HCT116 (cell line): ENCODE measurements at regions not wholly inside any gene's neighbourhood (a gene's known extent, or its start where the extent isn't known, plus 50 kb on each side); places are given as distances from the start of the nearest gene placed in this dataset.

Experiments used
- CEBPB ChIP-seq: IDR thresholded peaks from 2 replicates; pipeline ENCODE4 v1.6.1; 2012; ENCODE audit warnings: low read depth
- CTCF ChIP-seq, 3 experiments: fragments of 200-600 bp in 1 of 3; sonication (generic) in 1 of 3; IDR thresholded peaks in 2 of 3; conservative IDR thresholded peaks in 1 of 3; 2 replicates each; pipeline ENCODE4 v1.5.1; 2012 to 2017; ENCODE audit warnings: low read depth in 2 of 3, low read length in 2 of 3, antibody characterized with exemption in 1 of 3, borderline replicate concordance in 1 of 3, control low read depth in 1 of 3, mild to moderate bottlenecking in 1 of 3, mixed read lengths in 1 of 3, mixed run types in 1 of 3, moderate library complexity in 1 of 3; ENCODE audit not compliant: insufficient read depth in 1 of 3
- EZH2 ChIP-seq: fragments of 200-600 bp; sonication (generic); IDR thresholded peaks from 2 replicates; pipeline ENCODE4 v1.6.1; 2017; ENCODE audit warnings: antibody characterized with exemption, mixed run types
- EZH2phosphoT487 ChIP-seq: fragments of 200-600 bp; IDR thresholded peaks from 2 replicates; pipeline ENCODE4 v1.6.1; 2018; ENCODE audit warnings: antibody characterized with exemption, borderline replicate concordance
- JUND ChIP-seq: IDR thresholded peaks from 2 replicates; pipeline ENCODE4 v1.6.1; 2012
- MAX ChIP-seq: IDR thresholded peaks from 2 replicates; pipeline ENCODE4 v1.6.1; 2012
- POLR2A ChIP-seq: IDR thresholded peaks from 2 replicates; pipeline ENCODE4 v1.7.0; 2011; ENCODE audit warnings: borderline replicate concordance; ENCODE audit not compliant: insufficient read depth, insufficient read length; ENCODE audit errors: extremely low read depth
- POLR2AphosphoS5 ChIP-seq: IDR thresholded peaks from 2 replicates; pipeline ENCODE4 v1.6.1; 2011; ENCODE audit warnings: mild to moderate bottlenecking, low read depth, low read length, moderate library complexity
- RAD21 ChIP-seq: IDR thresholded peaks from 2 replicates; pipeline ENCODE4 v1.6.1; 2012; ENCODE audit warnings: low read depth, mild to moderate bottlenecking
- REST ChIP-seq: IDR thresholded peaks from 2 replicates; pipeline ENCODE4 v1.6.1; 2012; ENCODE audit warnings: low read depth
- SP1 ChIP-seq: IDR thresholded peaks from 2 replicates; pipeline ENCODE4 v1.6.1; 2012; ENCODE audit warnings: low read depth
- ZBTB33 ChIP-seq: IDR thresholded peaks from 2 replicates; pipeline ENCODE4 v1.6.1; 2011; ENCODE audit warnings: mild to moderate bottlenecking, low read length, moderate library complexity; ENCODE audit not compliant: insufficient replicate concordance; ENCODE audit errors: extremely low read depth
- ZFX ChIP-seq: fragments of 450-650 bp; IDR thresholded peaks from 2 replicates; pipeline ENCODE4 v1.6.1; 2017
- ZNF274 ChIP-seq: fragments of 200-500 bp; sonication (Bioruptor generic); IDR thresholded peaks from 2 replicates; pipeline ENCODE4 v1.6.1; 2014; ENCODE audit warnings: mild to moderate bottlenecking, low read depth, low read length, inconsistent platforms

GRCh38 chr1:208681878-208682663 lies 437.9 kb upstream of the PLXNA2 start:
- TF ChIP-seq REST: no peak
- TF ChIP-seq POLR2AphosphoS5: no peak
- TF ChIP-seq CTCF (IDR thresholded peaks at IDR 0.05 in 2 of 3, conservative IDR thresholded peaks at IDR 0.05 in 1 of 3; ENCODE audit: borderline replicate concordance in 1 of 3, insufficient read depth in 1 of 3, low read depth in 2 of 3, low read length in 2 of 3): no peak
- TF ChIP-seq ZFX: no peak
- no peak for TF ChIP-seq RAD21
- no peak for TF ChIP-seq JUND
- TF ChIP-seq MAX: no peak
- TF ChIP-seq POLR2A: no peak
- no peak for TF ChIP-seq EZH2
- no peak for TF ChIP-seq ZNF274
- no peak for TF ChIP-seq SP1
- TF ChIP-seq CEBPB: no peak
- no peak for TF ChIP-seq ZBTB33
- TF ChIP-seq EZH2phosphoT487: no peak
